GM18499 (cell line): ENCODE measurements at regions not wholly inside any gene's neighbourhood (a gene's known extent, or its start where the extent isn't known, plus 50 kb on each side); places are given as distances from the start of the nearest gene placed in this dataset.
"Not testable (repeated sequence)": the region's sequence is repeated elsewhere in the genome, so short reads cannot be mapped to it uniquely, and the experiment has no call there.

ENCODE experiments used
- ATAC-seq: cut with Tn5 transposase; IDR thresholded peaks from one replicate; pipeline ENCODE4 v1.9.1; 2021; ENCODE audit warnings: moderate number of reproducible peaks; ENCODE audit not compliant: insufficient read depth, unreplicated experiment

DNA sequence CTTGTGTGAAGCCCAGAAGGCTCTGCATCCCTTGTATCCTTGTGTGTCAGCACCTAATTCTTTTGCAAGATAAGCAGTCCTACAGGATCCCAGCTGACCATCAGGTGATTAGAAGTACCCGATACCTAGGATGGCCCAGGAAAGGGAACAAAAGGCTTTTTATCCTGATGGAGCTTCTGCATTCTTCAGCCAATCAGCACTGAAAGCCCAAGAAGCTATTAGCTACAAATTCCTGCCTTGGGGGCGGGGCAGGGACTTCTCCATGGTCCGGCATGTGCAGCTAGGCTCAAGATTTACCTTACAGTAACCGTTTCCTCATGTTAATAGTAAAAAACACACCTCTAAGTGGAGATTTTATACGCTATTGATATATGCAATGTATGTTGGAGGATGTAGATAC, 264.6 kb upstream of the THUMPD2 start:
- ATAC-seq = no peak

DNA sequence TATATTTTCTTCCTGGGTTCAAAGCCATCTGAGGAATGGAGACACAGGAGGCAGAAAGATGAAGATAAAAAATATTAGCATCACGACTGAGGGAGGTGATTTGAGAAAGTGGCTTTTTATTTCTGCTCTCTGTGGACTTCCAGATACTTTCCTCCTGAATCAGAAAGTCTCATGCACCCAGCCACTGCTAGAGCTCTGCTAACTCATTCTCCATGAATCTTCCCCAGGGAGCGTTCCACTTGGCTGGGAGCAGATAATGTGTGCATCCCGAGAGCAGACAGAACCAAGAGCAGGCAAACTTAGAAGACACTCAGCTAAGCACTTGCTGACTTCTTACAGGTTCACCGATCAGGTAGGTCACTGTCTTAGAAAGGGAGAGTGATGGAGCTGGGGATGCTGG, 264.1 kb upstream of the THUMPD2 start:
- no peak for ATAC-seq

DNA sequence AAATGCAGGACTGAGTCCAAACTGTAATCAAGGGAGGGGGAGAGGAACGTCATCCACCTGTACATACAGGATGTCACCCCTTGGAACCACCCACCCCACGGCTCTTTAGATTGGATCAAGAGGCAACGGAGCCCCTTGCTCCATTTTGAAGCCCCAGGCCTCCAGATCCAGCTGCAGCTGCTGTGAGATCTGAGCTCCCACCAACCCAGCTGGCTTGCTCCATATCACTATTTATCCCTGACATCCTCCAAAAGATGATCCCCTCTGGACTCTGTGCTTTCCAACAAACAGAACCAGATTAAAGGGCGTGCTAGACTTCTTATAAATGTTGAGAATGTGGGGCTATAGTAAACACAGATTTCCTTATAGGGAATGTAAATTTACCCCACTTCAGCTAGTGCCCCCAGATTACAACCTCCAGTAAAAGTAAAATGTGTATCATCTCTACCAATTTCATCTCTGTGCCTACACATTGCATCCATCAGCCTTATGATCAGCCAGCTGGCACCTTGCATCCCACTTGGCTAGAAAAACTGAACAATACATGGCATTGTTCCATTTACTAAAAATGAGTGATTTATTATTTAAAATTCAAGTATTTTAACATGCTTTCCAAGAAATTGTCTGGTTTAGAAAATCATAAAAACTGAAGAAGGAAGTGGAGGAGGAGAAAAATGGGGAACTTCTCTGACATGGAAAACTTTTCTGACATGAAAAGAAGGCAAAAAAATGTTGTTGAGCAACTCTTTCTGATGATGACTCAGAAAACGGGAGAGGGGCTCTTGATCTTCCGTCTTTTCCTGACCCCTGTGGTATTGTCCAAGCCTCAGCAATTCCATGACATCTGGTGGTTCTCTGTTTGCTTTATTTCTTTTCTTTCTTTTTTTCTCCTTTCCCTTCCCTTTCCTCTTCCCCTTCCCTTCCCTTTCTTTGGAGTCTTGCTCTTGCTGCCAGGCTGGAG, 262.6 kb upstream of the THUMPD2 start:
- no peak for ATAC-seq

DNA sequence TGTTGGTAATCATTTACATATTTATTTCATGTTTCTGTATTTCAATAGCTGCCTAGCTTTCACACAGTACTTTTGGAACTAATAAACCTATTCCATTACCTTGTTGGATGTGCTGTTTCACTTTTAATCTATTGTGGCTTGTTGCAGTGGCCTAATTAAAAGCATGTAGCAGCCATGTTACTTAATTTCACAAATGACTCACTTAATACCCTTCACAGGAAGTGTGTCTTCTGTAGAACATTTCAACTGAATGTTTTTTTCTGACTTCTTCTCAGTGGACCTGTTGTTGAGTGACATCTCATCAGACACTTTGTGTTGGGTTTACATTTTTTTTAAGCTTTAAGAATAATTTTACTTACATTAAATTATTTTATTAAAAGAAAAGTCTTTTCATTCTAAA, 260.5 kb upstream of the THUMPD2 start:
- ATAC-seq = no peak

DNA sequence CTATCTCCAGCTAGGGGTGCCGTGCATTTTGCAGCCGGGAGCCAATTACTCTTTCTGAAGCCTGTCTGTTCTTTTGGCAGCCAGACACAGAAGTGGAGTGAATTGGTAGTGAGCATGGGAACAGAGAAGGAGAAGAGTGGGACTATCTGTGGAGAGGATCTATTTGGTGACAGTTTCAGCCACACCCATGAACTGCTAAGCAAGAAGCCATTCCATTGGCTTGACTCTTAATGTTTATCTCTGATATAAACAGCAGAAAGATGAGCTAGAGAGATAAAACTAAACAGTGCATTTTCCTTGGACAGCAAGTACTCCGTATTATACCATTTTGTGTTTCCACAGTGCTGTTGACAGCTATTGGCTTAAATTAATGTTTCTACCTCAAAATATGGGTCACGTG, 259.6 kb upstream of the THUMPD2 start:
- ATAC-seq = no peak

DNA sequence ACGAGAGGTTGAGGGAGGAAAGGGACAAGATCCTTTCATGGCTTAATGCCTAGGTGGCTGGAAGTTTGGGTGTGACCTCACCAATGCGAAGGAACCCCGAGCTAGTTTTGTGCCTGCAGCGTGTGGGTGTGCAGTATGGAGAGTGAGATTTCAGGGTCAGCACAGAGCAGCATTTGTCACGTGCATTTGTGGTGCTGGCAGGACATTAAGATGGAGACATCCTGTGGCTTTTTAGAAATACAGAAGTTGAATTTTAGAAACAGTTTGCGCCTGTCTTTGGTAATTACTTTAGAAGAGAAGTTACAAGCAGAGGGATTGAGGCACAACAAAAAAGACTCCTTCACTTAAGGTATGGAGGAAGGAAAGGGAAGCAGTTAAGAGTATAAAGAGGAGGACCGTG, 258.2 kb upstream of the THUMPD2 start:
- ATAC-seq = no peak

DNA sequence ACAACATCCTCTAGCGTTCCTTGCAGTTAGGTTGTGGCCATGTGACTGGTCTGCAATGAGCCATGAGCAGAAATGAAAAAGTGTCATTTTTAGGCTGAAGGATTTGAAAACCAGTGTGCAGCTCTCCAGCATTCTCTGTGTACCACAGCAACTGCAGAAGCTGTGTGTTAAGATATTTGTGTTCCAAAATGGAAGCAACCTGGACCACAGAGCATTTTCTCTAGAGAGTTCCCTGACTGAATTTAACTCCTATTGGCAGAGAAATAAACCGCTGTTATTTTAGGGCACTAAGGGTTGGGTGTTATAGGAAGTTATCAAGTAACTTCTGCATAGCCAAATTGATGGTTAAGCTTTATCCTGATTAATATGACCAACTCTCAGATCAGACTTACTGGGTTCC, 257.2 kb upstream of the THUMPD2 start:
- ATAC-seq = no peak

DNA sequence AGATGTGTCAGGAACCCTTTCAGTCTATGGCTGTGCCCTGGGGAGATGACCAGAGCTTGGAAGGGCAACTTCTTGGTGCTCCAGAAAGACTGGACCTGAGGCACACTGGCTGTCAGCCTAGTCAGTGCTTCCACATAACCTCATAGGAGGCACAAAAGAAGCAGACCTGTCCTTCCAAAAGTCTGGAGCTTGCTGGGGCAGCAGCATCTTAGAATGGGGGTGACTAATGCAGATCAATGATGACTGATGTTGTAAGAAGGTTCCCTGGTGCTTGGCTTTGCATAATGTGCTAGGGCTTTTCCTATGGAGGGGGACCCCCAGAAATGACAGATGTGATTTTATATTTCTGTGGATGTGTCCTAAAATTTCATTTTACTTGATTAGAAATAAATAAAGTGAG, 255.7 kb upstream of the THUMPD2 start:
- ATAC-seq = no peak

DNA sequence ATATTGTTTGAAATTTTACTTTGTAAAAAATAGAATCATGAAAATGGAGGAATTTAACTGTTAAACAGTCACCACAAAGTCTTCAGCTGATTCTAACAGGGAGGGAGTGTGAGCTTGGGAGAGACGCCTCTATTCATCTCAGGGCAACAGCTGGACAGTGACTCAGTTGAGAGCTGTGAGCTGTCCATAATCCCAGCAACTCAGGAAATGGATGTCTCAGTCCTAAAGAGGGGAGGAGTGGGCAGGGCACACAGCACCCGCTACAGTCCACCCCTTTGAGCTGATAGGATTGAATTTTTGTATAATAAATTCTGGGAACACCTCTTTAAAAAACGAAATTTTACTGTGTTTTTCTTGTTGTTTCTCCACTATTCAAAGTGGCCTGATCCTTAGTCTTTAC, 255.1 kb upstream of the THUMPD2 start:
- ATAC-seq = no peak

DNA sequence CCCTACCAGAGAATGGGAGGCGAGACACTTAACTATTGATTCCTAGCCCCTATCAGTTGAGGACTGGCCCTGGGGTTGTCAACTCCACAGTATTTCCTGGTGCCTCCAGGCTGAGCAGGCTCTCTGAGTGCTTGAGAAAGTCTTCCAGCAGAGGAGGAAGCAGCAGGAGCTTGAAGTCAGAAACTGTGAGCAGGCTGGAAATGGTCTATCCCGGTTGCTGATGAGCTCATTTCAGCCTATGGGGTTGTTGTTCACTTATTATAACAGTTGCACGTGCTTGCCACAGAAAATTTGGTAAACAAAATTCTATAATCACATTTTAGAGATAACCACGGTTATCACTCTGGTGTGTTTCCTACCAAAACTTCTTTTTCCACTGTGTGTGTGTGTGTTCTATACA, 254.7 kb upstream of the THUMPD2 start:
- no peak for ATAC-seq

DNA sequence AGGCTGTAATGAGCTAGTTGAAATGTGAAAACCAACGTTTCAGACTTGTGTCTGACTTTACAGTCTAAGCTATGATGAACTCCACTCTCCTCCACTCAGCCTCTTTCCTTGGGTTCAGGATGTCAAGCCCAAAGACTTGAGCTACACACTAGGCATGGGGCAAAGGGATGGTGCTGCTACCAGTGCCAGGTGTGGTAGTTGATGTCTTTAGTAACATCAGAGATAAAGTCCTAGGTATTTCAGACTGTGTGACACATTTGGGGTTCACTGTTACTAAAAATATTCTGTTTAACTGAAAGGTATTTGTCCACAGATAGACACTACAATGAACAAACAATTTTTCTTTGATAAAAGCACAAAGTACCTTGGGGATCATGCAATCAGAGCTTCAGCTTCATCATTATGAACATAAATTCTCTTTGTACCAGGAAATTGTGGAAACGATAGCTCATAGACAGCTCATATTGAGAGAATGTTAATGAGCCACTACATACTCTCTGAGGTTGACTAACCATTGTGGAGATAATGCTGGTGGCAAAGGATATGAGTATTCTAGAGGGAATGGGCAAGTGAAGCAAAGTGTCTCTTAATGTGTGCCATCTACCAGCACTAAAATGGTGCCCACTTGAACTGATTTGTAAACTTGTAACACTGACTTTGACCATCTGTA, 253.7 kb upstream of the THUMPD2 start:
- no peak for ATAC-seq

DNA sequence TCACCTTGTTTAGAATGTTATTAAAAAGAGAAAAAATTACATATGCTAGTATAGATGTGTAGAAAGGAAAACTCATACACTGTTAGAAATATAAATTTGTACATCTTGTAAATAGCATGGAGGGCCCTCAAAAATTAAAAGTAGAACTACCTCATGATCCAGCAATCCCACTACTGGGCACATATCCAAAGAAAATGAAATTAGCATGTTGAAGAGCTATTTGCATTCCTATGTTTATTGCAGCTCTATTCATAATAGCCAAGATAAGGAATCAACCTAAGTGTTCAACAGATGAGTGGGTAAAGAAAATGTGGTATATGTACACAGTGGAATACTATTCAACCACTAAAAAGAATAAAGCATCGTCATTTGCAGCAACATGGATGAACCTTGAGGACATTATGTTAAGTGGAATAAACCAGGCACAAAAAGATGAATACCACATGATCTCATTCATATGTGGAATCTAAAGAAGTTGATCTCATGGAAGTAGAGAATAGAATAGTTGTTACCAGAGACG, 251.5 kb upstream of the THUMPD2 start:
- ATAC-seq = no peak

DNA sequence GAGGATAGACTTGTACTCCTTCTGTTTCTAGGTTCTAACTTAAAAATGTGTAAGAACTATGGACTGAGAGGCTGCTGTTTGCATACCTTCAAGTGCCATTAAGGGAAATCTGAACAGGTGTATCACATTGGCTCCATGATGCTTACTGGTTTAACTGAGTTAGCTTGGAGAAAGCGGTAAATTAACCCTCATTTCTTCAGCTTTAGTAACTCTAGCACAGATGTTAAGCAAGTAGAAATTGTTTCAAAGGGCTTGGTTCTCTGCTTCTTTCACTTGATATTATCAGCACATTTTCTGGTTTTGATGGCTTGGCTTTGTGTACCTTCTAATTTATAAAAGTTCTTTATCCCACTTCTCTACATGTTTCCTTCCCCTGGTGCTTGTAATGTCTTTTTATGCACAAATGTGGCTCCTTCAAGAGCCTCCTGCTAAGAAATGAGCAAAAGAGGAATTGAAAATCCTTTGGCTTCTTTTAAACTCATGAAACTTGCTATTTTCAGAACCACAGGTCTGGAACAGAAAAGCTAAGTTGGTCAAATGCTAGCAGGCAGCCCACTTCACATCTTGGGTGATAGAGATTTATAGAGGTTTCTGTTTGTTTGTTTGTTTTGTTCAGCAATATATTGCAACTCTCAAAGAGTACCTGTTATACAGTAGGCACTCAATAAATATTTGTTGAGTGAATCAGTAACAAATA, 249.9 kb upstream of the THUMPD2 start:
- peak; percentile 95 for ATAC-seq

DNA sequence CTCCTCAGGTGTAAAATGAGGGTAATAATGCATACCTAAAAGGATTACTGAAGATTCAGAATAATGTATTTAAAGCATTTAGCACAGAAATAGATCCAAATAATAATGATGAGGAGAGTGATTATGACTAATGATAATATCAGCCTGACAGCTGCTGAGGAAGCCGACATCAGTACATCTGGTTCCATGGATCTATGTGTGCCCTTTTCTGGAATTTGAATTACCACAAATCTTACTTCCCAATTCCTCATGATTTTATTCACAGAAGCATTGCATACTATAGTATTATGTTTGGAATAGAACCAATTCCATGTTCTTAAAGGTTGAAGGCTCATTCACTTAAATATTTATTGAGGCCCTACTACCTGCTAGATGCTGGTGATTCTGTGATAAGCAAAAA, 248.9 kb upstream of the THUMPD2 start:
- no peak for ATAC-seq

DNA sequence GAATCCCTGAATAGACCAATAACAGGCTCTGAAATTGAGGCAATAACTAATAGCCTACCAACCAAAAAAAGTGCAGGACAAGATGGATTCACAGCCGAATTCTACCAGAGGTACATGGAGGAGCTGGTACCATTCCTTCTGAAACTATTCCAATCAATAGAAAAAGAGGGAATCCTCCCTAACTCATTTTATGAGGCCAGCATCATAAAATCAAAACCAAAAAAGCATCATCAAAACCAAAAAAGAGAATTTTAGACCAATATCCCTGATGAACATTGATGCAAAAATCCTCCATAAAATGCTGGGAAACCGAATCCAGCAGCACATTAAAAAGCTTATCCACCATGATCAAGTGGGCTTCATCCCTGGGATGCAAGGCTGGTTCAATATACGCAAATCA, 246.2 kb upstream of the THUMPD2 start:
- ATAC-seq = not testable (repeated sequence)

DNA sequence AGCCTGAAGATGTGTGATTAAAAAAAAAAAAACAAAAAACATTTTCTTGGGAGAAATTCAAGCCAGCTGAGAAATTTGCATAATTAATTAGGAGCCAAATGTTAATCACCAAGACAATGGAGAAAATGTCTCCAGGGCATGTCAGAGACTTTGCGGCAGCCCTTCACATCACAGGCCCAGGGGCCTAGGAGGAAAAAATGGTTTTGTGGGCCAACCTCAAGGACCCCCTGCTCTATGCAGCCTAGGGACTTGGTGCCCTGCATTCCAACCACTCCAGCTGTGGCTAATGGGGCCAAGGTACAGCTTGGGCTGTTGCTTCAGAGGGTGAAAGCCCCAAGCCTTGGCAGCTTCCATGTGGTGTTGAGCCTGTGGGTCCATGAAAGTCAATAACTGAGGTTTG, 241.9 kb upstream of the THUMPD2 start:
- ATAC-seq = no peak

DNA sequence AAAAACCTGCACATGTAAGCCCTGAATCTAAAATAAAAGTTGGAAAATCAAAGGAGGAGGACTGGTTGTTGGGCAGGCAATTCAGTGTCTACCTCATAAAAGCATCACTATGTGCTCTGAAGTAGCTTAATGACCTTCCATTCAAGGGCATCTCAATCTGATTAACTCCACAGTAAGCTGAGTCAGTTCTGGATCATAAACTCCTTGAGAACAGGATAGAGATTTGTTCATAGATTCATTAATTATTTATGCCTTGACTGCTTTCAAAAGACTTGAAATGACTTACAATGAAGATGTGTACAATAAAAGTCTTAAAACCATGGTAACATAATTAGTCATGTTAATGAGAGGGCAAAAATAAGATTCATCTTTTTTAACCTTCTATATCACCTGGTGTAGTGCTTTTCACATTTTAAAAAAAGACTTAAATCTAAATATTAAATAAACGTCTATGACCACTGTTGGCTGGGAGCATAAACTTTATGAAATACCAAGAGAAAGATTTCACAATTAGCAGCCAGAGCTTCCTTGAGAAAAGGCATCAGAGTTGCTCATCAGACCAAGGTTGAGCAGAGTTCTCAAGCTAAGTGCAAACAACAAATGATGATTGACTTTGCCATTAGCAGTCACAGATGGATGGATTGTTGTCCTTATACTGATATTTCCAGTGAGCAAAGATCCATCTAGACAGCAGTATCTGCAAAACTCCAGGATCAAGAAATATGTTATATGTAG, 237.3 kb upstream of the THUMPD2 start:
- ATAC-seq = no peak

DNA sequence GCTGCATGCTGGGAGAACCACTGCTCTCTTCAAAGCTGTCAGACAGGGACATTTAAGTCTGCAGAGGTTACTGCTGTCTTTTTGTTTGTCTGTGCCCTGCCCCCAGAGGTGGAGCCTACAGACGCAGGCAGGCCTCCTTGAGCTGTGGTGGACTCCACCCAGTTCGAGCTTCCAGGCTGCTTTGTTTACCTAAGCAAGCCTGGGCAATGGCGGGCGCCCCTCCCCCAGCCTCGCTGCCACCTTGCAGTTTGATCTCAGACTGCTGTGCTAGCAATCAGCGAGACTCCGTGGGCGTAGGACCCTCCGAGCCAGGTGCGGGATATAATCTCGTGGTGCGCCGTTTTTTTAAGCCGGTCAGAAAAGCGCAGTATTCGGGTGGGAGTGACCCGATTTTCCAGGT, 234.9 kb upstream of the THUMPD2 start:
- ATAC-seq = not testable (repeated sequence)

DNA sequence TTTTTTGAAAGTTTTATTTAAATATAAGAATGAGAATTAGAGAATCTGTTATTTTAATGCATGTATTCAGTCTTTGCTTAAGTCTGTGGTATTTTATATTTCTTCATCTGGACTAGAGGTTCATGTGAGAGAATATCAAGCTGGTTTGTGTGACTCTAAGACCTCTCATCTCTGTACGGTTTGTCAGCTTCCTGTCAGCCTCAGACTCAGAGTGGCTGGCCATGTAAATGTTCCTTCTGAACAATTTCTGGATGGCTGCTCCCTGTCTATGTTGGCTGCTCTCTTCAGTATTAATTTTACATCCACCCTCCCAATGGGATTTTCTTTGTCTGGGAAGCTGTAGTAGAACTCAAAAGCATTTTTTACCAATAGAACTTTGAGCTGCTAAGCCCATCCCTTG, 225.3 kb upstream of the THUMPD2 start:
- ATAC-seq = no peak

DNA sequence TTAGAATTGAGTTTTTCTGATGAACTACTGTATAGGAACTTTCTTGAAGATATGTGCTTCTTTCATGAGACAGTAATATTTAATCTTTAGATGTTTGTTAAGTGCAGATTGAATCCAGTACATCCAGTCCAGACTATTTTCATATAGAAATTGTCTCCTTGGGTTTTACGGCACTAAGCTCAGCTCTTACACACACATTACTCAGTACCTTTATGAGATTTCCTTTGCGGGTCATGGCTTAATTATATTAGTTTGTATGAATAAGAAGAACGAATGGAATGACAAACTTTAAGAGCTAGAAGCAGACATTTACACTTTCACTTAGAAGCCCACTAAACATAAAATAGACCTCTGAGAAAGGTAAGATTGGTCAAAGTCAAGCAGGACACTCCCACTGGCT, 223.3 kb upstream of the THUMPD2 start:
- no peak for ATAC-seq
